AG04450 (cell line): ENCODE measurements at regions not wholly inside any gene's neighbourhood (a gene's known extent, or its start where the extent isn't known, plus 50 kb on each side); places are given as distances from the start of the nearest gene placed in this dataset.
"Not testable (repeated sequence)": the region's sequence is repeated elsewhere in the genome, so short reads cannot be mapped to it uniquely, and the experiment has no call there.

Source experiments
- CTCF ChIA-PET: fragments of 300-600, 350-600 bp; formaldehyde crosslinking; extraction: SDS; loops from one replicate; lab custom pipeline; 2022; ENCODE audit warnings: antibody characterized with exemption, inconsistent platforms; lab: Charles Lee
- POLR2A ChIA-PET: fragments of 350-600 bp; formaldehyde crosslinking; extraction: SDS; loops from one replicate; lab custom pipeline; 2021; ENCODE audit warnings: antibody characterized with exemption, inconsistent platforms; lab: Yijun Ruan, JAX
- DNase-seq: peaks from one replicate; pipeline ENCODE4 v3.0.0-alpha.2; 2011; ENCODE audit warnings: low read depth, low spot score
- H3K27ac ChIP-seq: one replicate; pipeline ENCODE4 v1.5.1; 2012; ENCODE audit warnings: low read depth, low read length, control low read depth
- H3K27me3 ChIP-seq: one replicate; pipeline ENCODE4 v1.6.0; 2012; ENCODE audit warnings: low read length; ENCODE audit not compliant: control insufficient read depth, insufficient read depth
- H3K4me3 ChIP-seq: 2 replicates; pipeline ENCODE4 v1.5.1; 2011; ENCODE audit warnings: mild to moderate bottlenecking, low read depth, low read length, control low read depth
- H3K9me3 ChIP-seq: 2 replicates; pipeline ENCODE4 v1.5.1; 2012; ENCODE audit warnings: low read length; ENCODE audit not compliant: control insufficient read depth, insufficient read depth
- TF ChIP-seq, protein P1 (sequence below): IDR thresholded peaks from 2 replicates; pipeline ENCODE4 v1.5.1; 2011; ENCODE audit warnings: low read depth, low read length, control low read depth, inconsistent platforms

- Histone ChIP-seq H3K9me3 (no peaks in the 10 kb centered on the region), H3K4me3 (no peak overlapping the region), H3K27me3 (no peaks in the 10 kb centered on the region), H3K27ac (no peak overlapping the region)
- TF ChIP-seq, protein P1, sequence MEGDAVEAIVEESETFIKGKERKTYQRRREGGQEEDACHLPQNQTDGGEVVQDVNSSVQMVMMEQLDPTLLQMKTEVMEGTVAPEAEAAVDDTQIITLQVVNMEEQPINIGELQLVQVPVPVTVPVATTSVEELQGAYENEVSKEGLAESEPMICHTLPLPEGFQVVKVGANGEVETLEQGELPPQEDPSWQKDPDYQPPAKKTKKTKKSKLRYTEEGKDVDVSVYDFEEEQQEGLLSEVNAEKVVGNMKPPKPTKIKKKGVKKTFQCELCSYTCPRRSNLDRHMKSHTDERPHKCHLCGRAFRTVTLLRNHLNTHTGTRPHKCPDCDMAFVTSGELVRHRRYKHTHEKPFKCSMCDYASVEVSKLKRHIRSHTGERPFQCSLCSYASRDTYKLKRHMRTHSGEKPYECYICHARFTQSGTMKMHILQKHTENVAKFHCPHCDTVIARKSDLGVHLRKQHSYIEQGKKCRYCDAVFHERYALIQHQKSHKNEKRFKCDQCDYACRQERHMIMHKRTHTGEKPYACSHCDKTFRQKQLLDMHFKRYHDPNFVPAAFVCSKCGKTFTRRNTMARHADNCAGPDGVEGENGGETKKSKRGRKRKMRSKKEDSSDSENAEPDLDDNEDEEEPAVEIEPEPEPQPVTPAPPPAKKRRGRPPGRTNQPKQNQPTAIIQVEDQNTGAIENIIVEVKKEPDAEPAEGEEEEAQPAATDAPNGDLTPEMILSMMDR = no peak
- ChIA-PET CTCF (no interaction called here), POLR2A (no interaction called here)
- no peak for DNase-seq
Observed at GRCh38 chr3:83230841-83231240, 1469.4 kb upstream of the GBE1 start.

DNA sequence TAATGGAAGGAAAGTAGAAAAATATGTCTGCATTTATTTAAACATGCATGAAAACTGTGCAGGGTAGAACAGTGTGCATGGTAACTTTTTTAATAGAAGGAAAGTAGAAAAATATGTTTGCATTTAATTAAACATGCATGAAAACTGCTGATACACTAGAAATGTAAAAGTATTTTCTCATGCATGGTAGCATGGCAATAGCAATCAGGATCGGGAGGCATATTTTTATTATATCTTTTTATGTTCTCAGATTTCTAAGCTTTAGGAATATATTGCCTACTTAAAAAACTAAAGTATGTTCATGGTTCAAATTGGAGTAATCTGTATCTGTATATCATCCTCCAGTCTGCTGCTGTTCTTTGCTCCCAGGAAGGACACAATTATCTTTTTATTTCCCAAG, 1468.9 kb upstream of the GBE1 start:
- ChIA-PET POLR2A (no interaction called here), CTCF (no interaction called here)
- Histone ChIP-seq H3K9me3 (no peaks in the 10 kb centered on the region), H3K27me3 (no peaks in the 10 kb centered on the region), H3K4me3 (no peak overlapping the region), H3K27ac (no peak overlapping the region)
- TF ChIP-seq, protein P1 = no peak
- DNase-seq = no peak

DNA sequence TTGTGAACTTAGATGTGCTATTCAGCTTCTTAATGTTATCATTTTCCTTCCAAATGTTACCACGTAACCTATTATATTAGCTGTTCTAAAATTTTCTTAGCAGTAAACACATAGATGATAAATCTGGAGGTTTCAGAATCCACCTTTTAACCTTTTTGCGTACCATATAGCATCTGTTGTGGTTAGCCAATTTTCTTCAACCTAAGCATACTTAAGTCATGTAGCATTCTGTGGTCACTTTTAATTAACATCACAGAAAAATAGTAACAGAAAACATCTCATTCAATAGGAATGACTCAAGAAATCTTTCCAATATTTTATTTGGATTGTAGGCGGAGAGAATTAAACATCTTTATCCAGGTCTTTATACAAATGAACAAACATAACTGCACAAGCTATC, 1465.3 kb upstream of the GBE1 start:
- Histone ChIP-seq H3K27me3 (no peaks in the 10 kb centered on the region), H3K4me3 (no peak overlapping the region), H3K27ac (no peak overlapping the region), H3K9me3 (no peaks in the 10 kb centered on the region)
- ChIA-PET CTCF (no interaction called here), POLR2A (no interaction called here)
- no peak for DNase-seq
- TF ChIP-seq, protein P1 = no peak

DNA sequence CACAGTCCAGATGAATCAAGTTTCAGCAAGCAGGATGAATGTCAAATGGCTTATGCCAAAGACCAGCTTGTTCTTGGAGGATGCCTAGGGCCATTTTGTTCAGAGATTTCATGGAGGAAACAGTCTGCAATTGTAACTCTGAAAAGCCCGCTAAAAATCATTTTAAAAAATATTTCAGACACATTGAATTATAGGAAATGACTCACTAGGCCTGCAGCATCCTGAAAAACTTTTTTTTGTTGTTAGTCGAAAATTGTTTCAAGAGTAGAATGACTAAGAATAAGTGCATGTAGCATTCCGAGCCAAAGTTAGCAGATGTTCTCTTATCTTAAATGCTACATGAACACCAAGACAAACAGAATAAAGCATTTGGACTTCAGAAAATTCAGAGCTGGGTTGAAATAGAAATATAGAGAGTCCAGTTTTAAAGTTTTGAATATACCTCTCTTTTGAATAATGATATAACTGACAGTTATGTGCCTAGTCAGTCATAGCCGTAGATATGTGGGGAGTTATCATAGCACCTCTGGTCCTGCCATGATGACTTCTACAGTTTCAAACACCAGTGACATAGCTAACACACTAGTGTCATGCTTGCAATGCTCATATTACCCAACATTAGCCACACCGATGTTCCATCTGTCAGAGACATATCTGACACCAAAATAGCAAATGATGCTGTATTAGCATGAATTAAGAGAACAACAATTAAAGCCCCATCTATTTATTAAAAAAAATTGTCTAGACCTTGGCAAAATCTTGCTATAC, 1462.8 kb upstream of the GBE1 start:
- H3K4me3 ChIP-seq = no peak overlapping the region
- no peak overlapping the region for H3K27ac ChIP-seq
- TF ChIP-seq, protein P1 = no peak
- ChIA-PET POLR2A (no interaction called here), CTCF (no interaction called here)
- H3K9me3 ChIP-seq = no peaks in the 10 kb centered on the region
- H3K27me3 ChIP-seq = no peaks in the 10 kb centered on the region
- no peak for DNase-seq

DNA sequence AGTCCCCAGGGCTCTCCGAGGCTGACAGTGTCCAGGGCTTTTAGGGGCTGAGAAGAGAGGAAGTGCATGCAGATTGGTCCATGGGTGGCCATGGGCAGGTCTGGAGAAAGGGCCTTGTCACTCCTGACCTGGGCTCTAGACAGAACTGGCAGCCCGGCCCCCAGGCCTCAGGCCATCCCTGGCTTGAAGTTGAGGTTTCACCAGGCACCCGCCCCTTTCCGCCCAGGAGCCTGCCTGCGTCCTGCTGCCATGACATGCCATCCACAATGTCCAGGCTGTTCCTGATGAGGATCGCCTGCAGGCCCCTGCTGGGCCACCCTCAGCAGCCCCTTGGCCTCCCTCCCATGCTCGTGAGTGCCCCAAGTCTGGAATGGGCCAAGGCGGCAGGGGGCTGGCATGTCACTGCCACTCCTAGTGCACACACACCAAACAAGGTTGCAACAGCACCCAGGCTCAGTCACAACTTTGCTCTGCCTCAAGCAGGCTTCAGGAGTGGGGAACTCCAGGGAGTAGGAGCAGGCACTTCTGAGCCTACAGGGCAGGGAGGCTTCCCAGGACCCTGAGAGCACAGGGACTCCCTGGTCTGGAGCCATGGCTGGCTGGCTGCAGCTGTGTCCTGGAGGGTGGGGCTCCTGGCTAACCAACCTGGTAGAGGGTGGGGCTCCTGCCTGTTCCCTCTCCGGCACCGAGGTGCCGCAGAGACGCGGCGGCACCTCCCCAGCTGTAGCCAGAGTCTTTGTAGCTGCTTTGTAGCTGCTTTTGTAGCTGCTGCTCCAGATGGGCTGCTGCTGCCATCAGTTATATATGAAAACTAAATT, 1457.1 kb upstream of the GBE1 start:
- POLR2A ChIA-PET = no interaction called here
- Histone ChIP-seq H3K4me3 (no peak overlapping the region), H3K27me3 (no peaks in the 10 kb centered on the region), H3K9me3 (peaks cover 23% of the 10 kb centered on the region), H3K27ac (no peak overlapping the region)
- CTCF ChIA-PET = no interaction called here
- TF ChIP-seq, protein P1 = no peak
- no peak for DNase-seq

DNA sequence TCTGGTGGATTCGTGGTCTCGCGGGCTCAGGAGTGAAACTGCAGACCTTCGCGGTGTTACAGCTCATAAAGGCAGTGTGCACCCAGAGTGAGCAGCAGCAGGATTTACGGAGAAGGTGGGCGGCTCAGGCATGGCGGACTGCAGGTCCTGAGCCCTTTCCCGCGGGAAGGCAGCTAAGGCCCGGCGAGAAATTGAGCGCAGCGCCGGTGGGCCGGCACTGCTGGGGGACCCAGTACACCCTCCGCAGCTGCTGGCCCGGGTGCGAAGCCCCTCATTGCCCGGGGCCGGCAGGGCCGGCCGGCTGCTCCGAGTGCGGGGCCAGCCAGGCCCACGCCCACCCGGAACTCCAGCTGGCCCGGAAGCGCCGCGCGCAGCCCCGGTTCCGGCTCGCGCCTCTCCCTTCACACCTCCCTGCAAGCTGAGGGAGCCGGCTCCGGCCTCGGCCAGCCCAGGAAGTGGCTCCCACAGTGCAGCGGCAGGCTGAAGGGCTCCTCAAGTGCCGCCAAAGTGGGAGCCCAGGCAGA, 1456.2 kb upstream of the GBE1 start:
- POLR2A ChIA-PET = not testable (repeated sequence)

More for the DNA sequence above, 1456.2 kb upstream of the GBE1 start:
- H3K4me3 ChIP-seq, CTCF ChIA-PET, H3K27me3 ChIP-seq, H3K27ac ChIP-seq, DNase-seq: not testable (repeated sequence)
- H3K9me3 ChIP-seq = peaks cover 23% of the 10 kb centered on the region
